UCSD-AML1 (cell line): ENCODE measurements at regions not wholly inside any gene's neighbourhood (a gene's known extent, or its start where the extent isn't known, plus 50 kb on each side); places are given as distances from the start of the nearest gene placed in this dataset.
"Not testable (repeated sequence)": the region's sequence is repeated elsewhere in the genome, so short reads cannot be mapped to it uniquely, and the experiment has no call there.

ENCODE experiments used
- DNase-seq: peaks from one replicate; lab custom pipeline; 2025; ENCODE audit not compliant: unreplicated experiment; lab: John Stamatoyannopoulos, UW

DNA sequence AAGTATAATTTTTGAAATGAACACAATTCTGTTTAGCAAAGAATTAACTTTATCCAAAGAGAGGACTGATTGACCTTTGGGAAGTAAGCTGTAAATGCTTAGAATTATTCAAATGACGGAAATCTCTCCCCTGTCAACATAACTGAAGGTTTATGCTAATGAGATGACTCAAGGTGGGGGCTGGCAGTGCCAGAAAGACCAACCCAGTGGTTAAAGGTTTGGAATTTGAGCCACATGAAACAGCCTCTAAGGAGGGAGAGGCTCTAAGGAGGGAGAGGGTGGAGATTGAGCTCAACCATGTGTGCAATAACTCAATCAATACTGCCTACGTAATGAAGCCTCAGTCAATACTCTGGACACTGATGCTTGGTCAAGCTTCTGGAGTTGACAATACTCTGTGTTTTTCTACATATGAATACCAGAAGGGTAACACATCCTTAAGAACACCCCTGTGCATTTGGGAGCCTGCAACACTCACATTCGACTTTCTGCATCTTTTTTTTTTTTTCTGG lies 123.4 kb upstream of the TENT5A start:
- no peak for DNase-seq

DNA sequence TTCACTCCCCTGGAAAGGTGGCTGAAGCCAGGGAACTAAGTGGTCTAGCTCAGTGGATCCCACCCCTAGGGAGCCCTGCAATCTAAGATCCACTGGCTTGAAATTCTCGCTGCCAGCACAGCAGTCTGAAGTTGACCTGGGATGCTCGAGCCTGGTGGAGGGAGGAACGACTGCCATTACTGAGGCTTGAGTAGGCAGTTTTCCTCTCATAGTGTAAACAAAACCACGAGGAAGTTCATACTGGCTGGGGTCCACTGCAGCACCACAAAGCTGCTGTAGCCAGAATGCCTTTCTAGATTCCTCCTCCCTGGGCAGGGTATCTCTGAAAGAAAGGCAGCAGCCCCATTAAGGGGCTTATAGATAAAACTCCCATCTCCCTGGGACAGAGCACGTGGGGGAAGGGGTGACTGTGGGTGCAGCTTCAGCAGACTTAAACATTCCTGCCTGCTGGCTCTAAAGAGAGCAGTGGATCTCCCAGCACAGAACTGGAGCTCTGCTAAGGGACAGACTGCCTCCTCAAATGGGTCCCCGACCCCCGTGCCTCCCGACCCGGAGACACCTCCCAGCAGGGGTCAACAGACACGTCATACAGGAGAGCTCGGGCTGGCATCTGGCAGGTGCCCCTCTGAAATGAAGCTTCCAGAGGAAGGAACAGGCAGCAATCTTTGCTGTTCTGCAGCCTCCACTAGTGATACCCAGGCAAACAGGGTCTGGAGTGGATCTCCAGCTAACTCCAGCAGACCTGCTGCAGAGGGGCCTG lies 117.4 kb upstream of the TENT5A start:
- DNase-seq, result not testable (repeated sequence)

DNA sequence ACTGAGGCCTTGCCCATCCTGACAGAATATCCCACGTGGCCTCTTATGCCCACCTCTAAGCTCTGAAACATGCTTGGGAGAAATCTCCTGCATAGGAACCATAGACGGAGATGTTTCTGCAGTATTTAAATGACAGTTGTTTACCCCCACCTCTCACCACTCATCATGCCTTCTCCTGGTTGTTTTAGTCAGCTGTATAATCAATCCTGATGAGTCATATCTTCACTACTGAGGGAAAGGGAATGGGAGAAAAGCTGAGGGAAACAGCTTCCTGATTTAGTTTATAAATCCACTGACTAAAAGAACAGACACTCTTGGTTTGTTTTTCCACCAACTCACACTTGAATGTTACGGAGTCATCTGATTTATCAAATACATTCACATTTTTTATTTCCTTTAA lies 113.2 kb upstream of the TENT5A start:
- DNase-seq, result no peak

DNA sequence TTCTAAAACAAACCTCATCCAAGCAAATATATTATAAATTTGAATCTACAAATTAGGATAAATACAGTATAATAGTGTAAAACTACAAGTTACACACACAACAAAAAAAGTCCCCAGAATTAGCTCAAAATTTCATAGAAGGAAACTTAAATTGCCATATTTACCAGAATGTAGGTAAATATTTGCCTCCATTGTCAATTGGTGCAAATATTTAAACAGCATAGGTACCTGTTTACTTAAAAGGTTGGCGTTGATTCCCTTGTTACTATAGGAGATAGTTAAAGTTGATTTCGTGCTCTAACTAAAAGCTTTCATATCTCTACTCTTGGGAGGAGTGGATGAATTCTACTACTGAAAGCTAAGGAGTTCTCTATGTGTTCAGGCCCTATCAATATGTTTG lies 111.6 kb upstream of the TENT5A start:
- DNase-seq, result no peak

DNA sequence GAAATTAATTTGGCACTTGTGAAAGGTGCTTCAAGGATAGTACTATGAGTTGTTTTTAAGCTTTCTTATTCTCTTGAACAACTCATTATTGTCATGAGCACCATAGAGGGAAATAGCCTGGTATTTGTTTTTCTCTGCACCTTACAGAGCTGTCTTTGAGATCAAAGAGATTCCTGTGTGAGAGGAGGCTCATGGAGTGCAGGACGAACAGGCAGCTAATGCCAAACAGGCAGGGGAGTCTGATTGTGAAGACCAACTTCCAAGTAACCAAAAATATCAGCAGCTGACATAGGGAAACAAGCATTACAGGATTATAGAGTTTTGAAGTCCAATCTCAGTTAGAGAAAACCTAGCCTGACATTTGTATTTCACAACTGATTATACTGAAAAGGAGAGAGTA lies 110.6 kb upstream of the TENT5A start:
- no peak for DNase-seq

DNA sequence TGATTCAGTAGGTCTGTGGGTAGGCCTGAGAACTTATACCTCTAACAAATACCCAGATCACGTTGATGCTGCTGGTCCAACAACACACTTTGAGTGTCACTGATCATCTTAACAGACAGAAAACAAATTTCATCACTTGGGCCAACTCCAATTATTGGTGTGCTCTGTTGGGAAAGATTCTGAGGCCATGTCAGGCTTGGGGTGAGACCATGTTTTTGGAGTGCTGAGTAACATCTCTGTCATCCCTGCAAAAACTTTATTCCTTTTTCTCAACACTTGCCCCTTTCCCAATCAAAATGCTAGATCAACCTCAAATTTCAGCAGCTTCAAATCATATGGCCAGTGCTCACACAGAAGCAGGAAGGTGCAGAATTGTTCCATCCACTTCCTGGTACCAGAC lies 108.8 kb upstream of the TENT5A start:
- no peak for DNase-seq

DNA sequence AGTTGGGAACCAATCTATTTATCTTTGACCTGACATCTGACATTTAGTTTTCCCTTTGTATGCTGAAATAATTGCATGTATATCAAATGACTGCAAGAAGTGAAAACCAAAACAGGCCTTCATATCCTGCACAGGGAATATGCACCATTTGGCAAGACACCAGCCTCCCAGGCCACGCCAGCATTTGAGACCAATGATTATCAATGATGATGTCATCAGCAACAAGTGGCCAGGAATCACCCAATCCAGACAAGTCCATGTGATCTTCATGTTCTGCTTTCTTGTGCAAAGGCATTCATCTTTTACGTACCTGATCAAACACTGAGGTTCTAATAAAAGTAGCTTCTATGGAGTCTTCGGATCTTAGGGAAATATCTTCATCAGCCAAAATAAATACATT lies 107.4 kb upstream of the TENT5A start:
- DNase-seq, result no peak

DNA sequence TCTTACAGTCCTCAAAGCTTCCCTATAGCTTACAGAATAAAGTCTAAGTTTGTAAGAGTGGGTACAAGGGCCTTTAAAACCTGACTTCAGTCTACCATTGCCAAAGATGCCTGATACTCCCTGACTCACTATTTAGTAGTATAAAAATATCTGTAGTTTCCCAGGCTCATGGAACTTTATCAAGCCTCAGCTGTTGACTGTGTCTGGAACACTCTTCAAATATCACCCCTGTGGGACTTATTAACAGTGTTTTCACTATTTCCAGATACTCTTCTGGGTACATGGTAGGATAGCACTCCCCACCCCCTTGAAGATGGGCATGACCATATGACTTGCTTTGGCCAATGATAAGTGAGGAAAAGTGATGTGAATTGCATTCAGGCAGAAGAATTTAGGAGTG lies 105.3 kb upstream of the TENT5A start:
- no peak for DNase-seq

DNA sequence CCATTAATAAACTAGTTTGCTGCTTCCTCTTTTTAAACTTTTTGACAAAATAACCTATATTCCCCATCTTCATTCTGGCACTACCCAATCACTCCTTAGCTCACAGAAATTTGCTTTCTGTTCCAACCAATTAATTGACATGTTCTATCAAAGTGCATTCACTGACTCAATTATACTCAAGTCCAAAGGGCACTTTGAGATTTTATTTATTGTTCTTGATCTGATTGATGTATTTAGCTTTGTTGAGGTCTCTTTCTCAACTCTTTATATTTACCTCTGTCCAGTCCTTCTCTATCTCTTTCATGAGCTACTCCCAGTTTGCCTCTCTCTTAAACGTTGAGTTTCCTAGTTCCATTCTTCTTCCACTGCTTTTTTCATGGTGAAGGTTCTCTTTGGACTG lies 104.4 kb upstream of the TENT5A start:
- no peak for DNase-seq

DNA sequence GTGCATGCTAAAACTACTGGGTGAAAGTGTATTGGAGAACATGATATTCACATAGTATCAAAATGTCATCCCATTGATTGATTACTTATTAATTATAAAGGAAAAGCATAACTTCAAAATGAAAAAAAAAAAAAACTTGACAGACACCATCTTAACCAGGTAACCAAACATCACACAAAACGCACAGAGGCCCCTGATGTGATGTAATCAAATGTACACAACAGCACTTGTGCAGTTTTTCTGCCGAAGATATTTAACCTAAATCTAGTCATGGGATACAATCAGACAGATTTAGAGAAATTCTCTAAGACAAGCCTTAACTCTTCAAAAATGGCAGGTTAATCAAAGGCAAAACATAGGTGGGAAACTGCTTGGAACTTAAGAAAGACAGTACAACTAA lies 102.0 kb upstream of the TENT5A start:
- no peak for DNase-seq

DNA sequence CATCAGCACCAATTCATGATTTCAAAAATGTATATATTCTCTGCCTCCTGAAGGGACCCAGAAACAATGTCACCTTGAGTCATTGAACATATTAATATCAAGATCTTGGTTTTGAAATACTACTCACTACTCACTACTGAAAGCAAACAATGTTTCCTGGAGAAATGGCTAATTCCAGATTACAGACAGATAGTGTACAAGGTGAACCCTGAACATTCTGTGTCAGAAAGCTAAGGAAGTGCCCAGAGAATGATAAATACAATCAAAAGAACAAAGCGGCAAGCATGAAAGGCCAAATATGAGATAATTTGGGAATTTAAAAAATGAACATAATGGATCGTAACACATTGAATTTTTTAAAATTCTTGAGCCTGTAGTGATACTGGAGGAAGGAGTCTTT lies 101.5 kb upstream of the TENT5A start:
- DNase-seq, result no peak

DNA sequence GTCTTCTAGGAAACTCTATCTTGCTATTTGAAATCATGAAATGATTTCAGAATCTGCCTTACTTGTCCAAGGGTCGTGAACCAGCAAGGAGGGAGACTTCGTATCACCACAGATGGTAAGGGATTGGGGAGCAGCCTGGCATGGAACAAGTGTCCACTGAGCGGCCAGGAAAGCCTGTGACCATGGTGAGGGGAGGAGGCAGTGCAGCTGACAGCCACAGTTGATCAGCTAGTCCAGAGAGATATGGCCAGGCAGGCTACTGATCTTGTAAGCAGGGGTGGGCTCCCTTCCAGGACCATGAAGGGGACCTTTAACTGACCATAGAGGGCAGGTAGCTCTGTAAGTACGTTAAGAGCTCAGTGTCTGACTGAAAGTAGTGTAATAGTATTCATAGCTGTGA lies 96.8 kb upstream of the TENT5A start:
- DNase-seq, result no peak

DNA sequence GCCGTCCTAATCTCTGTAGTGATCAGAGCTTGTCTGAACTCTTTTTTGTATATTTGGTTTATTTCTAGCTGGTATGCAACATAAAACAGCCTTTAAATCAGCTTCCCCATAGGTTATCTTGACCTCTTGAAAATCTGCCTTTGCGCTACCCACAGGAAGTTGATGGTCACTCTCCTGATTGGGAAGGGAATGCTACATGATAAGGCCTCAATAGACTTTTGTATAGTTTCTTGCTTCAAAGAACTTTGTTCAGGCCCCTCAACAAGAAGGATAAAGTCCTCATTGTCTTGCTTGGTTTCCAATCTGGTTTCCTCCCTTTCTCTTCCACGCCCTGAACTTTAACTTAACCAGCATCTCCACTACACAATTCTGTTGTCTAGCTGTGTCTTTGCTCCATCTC lies 95.4 kb upstream of the TENT5A start:
- DNase-seq, result no peak

DNA sequence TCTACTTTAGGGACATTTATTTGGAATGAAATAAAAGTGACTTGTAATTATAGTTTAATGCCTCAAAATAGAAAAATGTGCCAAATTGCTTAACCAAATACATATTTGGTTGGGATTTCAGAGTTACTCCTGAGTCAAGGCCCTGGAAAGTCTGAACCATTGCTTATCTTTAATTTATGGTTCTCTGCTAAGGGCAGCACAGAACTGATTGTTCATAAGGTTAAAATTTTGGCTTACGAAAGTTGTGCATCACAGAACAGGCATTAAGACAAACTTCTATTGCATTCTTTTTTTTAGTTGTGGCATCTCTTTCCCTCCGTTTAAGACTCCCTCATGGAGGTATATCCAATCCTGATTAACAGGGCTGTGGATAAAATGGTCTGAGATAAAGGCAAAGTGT lies 92.2 kb upstream of the TENT5A start:
- DNase-seq, result no peak

DNA sequence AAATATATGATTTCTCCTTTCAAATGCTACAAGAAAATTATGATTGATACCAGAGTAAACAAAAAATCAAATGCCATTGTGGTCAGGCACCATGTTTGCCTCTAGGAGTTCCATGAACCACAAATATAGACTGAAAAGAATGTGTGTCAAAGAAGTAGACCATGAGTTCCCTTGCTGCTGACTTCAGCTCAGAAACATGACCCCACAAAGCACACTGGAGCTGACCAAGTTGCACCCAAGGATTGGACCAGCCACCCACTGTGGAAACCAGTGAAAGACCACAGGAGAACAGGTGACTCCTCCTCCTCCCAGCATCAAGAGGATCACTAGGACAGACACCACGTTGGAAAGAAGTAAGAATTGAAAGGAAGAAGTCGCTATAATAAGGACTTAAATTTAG lies 90.8 kb upstream of the TENT5A start:
- DNase-seq, result no peak

DNA sequence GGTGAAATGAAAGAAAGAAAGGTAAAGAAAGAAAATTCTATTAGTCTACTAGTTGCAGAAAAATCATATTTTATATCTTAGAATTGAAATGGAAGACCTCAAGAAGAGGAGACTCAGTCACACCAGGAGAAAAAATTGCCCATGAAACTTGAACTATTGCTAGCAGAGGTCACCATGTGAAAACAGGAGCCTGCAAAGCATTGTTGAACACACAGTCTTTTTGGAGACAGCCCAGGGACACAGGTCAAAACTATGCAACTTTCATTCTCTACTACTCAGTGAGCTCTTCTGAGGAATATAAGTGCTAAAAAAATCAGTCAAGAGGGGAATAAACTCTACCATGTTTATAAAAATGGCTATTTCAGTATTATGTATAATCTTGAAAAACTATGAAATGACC lies 89.8 kb upstream of the TENT5A start:
- no peak for DNase-seq

DNA sequence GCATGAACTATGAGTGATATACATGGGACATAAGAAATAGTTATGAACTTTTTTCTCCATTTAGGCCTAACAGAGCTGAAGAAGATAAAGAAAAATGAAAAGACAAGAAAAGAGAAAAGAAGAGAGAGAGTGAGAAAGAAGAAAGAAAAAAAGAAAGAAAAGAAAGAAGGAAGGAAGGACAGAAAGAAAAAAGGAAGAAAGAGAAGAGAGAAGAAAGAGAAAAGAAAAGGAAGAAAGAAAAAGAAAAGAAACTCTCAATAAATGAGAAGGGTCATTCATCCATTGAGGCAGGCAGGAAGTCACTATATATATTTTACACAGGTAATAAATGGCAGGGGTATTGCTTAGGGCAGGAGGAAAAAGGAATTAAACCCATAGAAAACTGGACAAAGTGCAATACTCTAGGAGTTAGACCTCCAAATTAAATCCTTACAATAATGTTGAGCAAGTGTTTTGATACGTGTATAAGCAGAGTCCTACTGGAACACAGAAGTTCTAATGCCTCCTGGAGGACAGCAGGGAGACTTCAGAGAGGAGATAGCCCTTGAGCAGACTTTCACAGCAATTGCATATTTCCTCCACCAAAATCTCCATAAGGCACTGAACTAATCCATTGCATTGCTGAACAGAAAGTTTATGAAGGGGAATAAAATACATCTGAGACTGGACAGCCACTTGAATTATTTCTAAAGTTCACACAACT lies 86.4 kb upstream of the TENT5A start:
- no peak for DNase-seq

DNA sequence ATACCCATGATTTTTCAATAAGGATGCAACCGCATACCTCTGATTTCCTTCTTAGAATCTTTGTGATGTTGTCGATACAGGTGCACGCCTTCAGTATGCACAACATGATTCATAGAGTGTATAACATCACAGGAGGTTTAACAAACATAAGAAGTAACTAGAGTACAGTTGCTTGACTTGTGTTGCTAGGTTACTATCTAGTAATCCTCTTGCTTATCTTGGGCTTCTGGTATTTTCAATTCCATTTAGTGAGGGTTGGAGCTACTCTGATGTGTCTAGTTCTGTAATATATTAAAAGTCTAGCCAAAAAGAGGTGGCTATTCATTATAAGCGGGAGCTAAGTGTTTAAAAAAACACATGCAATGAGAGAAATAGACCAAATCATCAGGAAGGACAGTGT lies 85.5 kb upstream of the TENT5A start:
- DNase-seq, result no peak

DNA sequence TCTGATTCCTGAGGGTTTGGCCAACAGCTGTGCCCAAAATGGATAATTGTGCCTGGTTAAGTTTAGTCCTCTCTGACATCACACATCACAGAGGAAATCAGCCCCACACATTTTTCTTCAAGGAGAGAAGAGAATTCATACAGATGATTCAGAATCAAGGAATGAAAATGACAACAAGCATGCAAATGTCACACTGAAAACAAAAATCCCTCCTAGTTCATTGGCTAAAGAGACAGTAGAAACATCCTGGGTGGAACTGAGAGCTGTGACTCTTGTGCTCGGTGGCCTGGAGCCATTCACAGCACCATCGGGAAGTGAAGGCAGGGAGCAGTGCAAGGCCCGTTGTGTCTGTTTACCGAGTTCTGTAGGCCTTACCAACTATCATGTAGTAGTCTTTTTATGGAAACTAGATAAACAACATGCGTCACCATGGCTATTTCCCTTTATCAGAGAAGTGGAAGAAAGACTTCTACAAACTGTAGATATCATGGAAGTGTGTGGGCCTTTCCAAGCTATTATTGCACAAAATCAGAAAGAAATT lies 81.7 kb upstream of the TENT5A start:
- DNase-seq, result peak; percentile 10

DNA sequence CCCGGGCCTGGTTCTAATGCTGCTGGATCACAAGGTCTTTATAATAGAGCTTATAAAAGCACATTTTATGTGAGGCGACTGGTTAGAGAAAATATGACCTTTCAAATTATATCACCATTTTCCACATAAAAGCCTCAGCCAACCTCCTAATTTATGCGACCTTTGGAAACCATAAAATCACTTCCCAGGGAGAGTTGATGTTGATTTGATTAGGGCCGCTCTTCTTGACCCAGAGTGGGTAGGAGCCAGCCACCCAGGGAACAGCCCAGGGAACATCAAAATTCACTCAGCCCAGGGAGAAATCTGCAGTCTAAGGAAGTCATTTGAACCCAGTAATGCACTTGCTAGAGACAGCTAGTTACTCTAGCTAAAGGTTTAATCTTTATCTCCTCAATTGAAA lies 79.8 kb upstream of the TENT5A start:
- no peak for DNase-seq

DNA sequence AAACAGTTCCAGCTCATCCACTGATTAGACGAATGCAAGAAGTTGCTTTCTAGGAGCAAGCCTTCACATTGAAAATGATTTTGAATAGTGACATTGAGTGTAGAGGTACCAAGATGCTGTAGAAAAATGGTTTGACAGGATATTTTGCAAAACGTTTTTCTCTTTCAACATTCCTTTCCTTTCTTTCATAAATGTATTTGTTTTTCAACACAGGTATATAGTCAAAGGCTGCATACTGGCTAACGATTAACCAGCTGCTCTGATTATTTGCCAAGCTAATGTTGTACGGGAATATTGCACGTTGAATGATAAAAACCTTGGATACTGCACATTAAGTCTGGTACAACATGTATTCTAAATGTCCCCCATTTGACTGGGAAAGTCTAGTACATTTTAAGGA lies 78.8 kb upstream of the TENT5A start:
- no peak for DNase-seq

DNA sequence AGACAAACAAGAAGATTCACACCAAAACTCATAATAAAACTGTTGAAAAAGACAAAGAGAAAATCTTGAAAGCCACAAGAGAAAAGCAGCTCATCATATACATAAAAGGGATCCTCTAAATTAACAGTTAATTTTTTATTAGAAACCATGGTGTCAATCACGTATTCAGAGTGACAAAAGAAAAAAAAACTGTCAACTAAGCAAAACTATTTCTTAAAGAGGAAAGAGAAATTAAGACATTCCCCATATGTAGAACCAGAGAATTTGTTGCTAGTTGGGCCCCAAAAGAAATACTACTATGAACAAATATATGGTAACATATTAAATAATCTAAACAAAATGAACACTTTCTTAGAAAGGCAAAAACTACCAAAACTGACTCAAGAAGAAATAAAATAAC lies 74.3 kb upstream of the TENT5A start:
- no peak for DNase-seq
